ENCODE measurements at regions not wholly inside any gene's neighbourhood (a gene's known extent, or its start where the extent isn't known, plus 50 kb on each side); places are given as distances from the start of the nearest gene placed in this dataset.
A peak's percentile ranks its signal among the peaks of the same experiment; 100 is the strongest.

DNA sequence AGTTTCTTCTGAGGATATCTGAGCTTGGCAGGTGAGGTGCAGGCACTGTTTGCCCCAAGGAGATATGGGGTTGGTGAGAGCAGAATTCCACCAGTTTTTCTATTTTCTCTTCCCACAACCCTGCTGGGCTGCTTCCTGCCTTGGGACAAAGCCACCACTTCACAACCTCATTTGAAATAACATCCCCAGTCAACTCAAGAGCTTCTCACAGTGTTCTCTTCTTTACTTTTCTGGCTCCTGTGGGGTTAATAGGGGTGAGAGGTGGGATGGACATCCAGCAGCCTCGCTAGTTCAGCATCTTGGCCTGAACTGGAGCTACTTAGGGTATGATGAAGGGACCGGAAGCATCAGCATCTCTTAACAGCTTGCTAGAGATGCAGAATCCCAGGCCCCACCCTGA is 106.3 kb downstream of the SLC4A3 start:
- intact Hi-C loops (cut with DNase I), result no loop called here
- TF ChIP-seq, protein P1, sequence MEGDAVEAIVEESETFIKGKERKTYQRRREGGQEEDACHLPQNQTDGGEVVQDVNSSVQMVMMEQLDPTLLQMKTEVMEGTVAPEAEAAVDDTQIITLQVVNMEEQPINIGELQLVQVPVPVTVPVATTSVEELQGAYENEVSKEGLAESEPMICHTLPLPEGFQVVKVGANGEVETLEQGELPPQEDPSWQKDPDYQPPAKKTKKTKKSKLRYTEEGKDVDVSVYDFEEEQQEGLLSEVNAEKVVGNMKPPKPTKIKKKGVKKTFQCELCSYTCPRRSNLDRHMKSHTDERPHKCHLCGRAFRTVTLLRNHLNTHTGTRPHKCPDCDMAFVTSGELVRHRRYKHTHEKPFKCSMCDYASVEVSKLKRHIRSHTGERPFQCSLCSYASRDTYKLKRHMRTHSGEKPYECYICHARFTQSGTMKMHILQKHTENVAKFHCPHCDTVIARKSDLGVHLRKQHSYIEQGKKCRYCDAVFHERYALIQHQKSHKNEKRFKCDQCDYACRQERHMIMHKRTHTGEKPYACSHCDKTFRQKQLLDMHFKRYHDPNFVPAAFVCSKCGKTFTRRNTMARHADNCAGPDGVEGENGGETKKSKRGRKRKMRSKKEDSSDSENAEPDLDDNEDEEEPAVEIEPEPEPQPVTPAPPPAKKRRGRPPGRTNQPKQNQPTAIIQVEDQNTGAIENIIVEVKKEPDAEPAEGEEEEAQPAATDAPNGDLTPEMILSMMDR (IDR thresholded peaks at IDR 0.05), result no peak
- no peak overlapping the region for H3K4me3 ChIP-seq

DNA sequence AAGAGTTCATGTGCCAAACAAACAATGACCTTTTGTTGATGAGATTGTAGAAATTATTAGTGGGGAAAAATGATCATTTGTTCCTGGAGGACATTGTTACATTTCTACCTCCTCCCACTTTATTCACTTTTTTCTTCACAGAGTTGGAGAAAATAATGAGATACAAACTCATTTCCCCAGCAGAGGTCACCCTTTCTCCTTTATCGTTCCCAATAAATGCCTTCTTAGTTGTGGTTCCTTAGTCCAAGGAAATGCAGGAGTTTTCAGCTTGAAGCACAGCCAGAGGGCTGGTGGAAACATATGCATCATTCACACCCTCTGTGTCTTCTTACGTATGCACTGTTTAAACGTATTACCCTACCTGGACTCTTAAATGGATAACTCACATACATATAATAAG is 108.8 kb downstream of the SLC4A3 start:
- DNase-seq, result peak in 2 of 4 donors; percentile 70 to 78
- Histone ChIP-seq H3K9me3 (no peaks in the 10 kb centered on the region), H3K4me3 (no peak overlapping the region), H3K27ac (no peak overlapping the region), H3K4me1 (no peaks in the 10 kb centered on the region), H3K36me3 (no peaks in the 10 kb centered on the region), H3K27me3 (peaks cover 0 to 11% of the 10 kb centered on the region in 2 donors)
- intact Hi-C loops (cut with DNase I), result no loop called here
- ATAC-seq, result peak; percentile 93
- TF ChIP-seq, protein P1 (IDR thresholded peaks at IDR 0.05), result peak; percentile 23 to 31

More for the DNA sequence above, 106.3 kb downstream of the SLC4A3 start:
- DNase-seq, result no peak
- Histone ChIP-seq H3K27ac (no peak overlapping the region), H3K9me3 (no peaks in the 10 kb centered on the region), H3K4me1 (no peaks in the 10 kb centered on the region), H3K27me3 (peaks cover 0 to 6% of the 10 kb centered on the region in 2 donors), H3K36me3 (no peaks in the 10 kb centered on the region)
- no peak for ATAC-seq

DNA sequence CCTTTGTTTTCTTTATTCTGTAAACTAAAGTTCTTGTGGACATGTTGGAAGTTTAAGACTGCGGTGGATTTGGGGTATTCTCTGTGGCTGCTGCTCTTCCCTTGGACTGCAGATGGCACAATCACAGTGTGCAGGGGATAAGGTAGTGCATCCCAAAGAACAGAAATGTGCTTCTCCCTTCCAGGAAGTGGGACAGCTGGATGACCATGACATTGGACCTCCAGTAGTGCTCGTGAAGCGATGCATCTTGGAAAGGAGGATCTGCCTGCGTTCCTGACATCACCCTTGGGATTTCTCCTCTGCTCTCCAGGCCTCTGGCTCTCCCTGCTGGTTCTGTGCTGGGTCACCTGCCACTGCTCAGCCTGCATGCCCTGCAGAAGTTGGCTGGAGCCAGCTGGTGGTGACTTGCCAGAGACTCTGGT is 109.9 kb downstream of the SLC4A3 start:
- ATAC-seq (peak; percentile 63), DNase-seq (peak in 2 of 4 donors; percentile 17 to 26)
- TF ChIP-seq, protein P1 (IDR thresholded peaks at IDR 0.05), result no peak
- Histone ChIP-seq H3K9me3 (no peaks in the 10 kb centered on the region), H3K27ac (no peak overlapping the region), H3K36me3 (no peaks in the 10 kb centered on the region), H3K27me3 (peaks cover 0 to 11% of the 10 kb centered on the region in 2 donors), H3K4me3 (no peak overlapping the region), H3K4me1 (no peaks in the 10 kb centered on the region)
- intact Hi-C loops (cut with DNase I), result no loop called here

DNA sequence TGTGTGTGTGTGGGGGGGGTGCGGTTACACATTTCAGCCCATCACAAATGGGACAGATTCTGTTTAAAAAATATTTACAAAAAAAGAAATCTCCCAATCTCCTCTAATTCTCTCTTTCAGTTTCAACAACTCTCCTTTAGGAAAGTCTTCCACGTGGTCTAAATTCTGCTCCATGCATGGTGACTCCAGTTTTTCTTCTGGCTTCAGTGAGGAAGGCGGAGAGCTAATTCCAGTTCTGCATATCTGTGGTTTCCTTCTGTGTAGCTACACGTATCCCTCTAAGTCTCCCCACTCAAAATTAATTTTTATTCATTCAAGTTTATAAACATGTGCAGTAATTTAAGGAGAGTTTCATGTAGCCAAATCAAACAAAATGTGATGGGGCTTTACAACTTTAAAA is 111.6 kb downstream of the SLC4A3 start:
- Histone ChIP-seq H3K4me3 (no peak overlapping the region), H3K4me1 (no peaks in the 10 kb centered on the region), H3K27ac (no peak overlapping the region), H3K36me3 (no peaks in the 10 kb centered on the region), H3K9me3 (no peaks in the 10 kb centered on the region), H3K27me3 (peaks cover 0 to 11% of the 10 kb centered on the region in 2 donors)
- intact Hi-C loops (cut with DNase I), result no loop called here
- TF ChIP-seq, protein P1 (IDR thresholded peaks at IDR 0.05), result no peak
- DNase-seq (no peak), ATAC-seq (no peak)

DNA sequence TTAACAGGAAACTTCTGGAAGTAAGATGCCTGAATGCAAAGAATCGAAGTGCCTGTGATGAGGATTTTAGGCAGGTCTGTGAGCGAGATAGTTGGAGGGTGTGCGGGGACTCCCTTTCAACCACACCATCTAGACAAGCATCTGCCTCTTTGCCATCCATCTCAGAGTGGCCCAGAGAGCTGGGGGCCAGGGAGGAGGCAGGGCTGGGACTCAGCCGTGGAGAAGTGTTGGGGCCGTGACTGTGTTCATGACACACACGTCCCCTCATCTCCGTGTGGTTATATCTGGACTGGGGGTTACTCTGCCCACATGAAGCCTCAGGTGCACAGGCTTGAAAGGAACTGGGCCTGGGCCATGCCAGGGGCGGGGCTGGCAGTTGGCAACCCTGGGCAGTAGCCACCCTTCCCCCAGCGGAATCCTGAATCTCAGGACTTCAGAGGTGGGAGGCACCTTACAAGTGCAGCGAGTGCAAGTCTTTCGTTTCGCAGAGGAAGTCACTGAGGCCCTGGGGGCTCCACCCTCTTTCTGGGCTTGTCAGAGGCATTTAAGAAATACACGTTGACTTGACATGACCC is 112.5 kb downstream of the SLC4A3 start:
- intact Hi-C loops (cut with DNase I), result no loop called here
- Histone ChIP-seq H3K36me3 (no peaks in the 10 kb centered on the region), H3K4me1 (no peaks in the 10 kb centered on the region), H3K27ac (no peak overlapping the region), H3K4me3 (no peak overlapping the region), H3K9me3 (no peaks in the 10 kb centered on the region), H3K27me3 (peaks cover 0 to 11% of the 10 kb centered on the region in 2 donors)
- TF ChIP-seq, protein P1 (IDR thresholded peaks at IDR 0.05), result no peak
- ATAC-seq (no peak), DNase-seq (no peak)
